ENCODE measurements at regions not wholly inside any gene's neighbourhood (a gene's known extent, or its start where the extent isn't known, plus 50 kb on each side); places are given as distances from the start of the nearest gene placed in this dataset.

GRCh38 chr7:13524076-13524475 is 465.4 kb downstream of the ETV1 start:
- TF ChIP-seq POLR2AphosphoS5 (IDR thresholded peaks at IDR 0.05; ENCODE audit: low read depth, low read length) (no peak), POLR2A (IDR thresholded peaks at IDR 0.05; ENCODE audit: low read depth, low read length) (no peak)

All from GM12892 (cell line).